Smooth muscle cell (in vitro differentiated cells): ENCODE measurements at regions not wholly inside any gene's neighbourhood (a gene's known extent, or its start where the extent isn't known, plus 50 kb on each side); places are given as distances from the start of the nearest gene placed in this dataset.
A peak's percentile ranks its signal among the peaks of the same experiment; 100 is the strongest.

Experiments
- DNase-seq: peaks from one replicate; lab custom pipeline; 2025; ENCODE audit not compliant: unreplicated experiment; lab: John Stamatoyannopoulos, UW
- H2AFZ ChIP-seq: fragments of 200-600 bp; sonication (generic); 2 replicates; pipeline ENCODE4 v1.6.0; 2016; ENCODE audit warnings: antibody characterized with exemption, low read depth, mild to moderate bottlenecking
- H3F3A ChIP-seq: fragments of 200-600 bp; sonication (generic); 2 replicates; pipeline ENCODE4 v1.6.0; 2017; ENCODE audit warnings: antibody characterized with exemption, low read depth
- H3K27ac ChIP-seq: fragments of 200-600 bp; sonication (generic); 2 replicates; pipeline ENCODE4 v1.5.1; 2016; ENCODE audit warnings: low read depth, mild to moderate bottlenecking
- H3K27me3 ChIP-seq: fragments of 200-600 bp; sonication (generic); 2 replicates; pipeline ENCODE4 v1.6.1; 2016; ENCODE audit warnings: low read depth, mild to moderate bottlenecking
- H3K36me3 ChIP-seq: fragments of 200-600 bp; sonication (generic); 2 replicates; pipeline ENCODE4 v1.5.1; 2016; ENCODE audit warnings: low read depth
- H3K4me1 ChIP-seq: fragments of 200-600 bp; sonication (generic); 2 replicates; pipeline ENCODE4 v1.5.1; 2016; ENCODE audit warnings: low read depth
- H3K4me2 ChIP-seq: fragments of 200-600 bp; sonication (generic); 2 replicates; pipeline ENCODE4 v1.6.0; 2016; ENCODE audit warnings: mild to moderate bottlenecking
- H3K4me3 ChIP-seq: fragments of 200-600 bp; sonication (generic); 2 replicates; pipeline ENCODE4 v1.5.1; 2016; ENCODE audit warnings: mild to moderate bottlenecking
- H3K79me2 ChIP-seq: fragments of 200-600 bp; sonication (generic); 2 replicates; pipeline ENCODE4 v1.6.0; 2016; ENCODE audit warnings: low read depth, mild to moderate bottlenecking
- H3K9ac ChIP-seq: fragments of 200-600 bp; sonication (generic); 2 replicates; pipeline ENCODE4 v1.6.0; 2016; ENCODE audit warnings: low read depth
- H3K9me3 ChIP-seq: fragments of 200-600 bp; sonication (generic); replicated peaks from 2 replicates; pipeline ENCODE4 v1.5.1; 2016; ENCODE audit warnings: low read depth
- H4K20me1 ChIP-seq: fragments of 200-600 bp; sonication (generic); 2 replicates; pipeline ENCODE4 v1.6.0; 2016; ENCODE audit warnings: low read depth
- WGBS: methylation state at CpG from one replicate; pipeline ENCODE4 v1.1.7; 2016; ENCODE audit warnings: low lambda C conversion rate; 5-methylcytosine and 5-hydroxymethylcytosine counted together
- TF ChIP-seq, protein P1 (sequence below): fragments of 200-600 bp; sonication (generic); IDR thresholded peaks from 2 replicates; pipeline ENCODE4 v1.5.1; 2017; ENCODE audit warnings: borderline replicate concordance, mild to moderate bottlenecking, antibody characterized with exemption; ENCODE audit not compliant: insufficient read depth, poor library complexity, severe bottlenecking

DNA sequence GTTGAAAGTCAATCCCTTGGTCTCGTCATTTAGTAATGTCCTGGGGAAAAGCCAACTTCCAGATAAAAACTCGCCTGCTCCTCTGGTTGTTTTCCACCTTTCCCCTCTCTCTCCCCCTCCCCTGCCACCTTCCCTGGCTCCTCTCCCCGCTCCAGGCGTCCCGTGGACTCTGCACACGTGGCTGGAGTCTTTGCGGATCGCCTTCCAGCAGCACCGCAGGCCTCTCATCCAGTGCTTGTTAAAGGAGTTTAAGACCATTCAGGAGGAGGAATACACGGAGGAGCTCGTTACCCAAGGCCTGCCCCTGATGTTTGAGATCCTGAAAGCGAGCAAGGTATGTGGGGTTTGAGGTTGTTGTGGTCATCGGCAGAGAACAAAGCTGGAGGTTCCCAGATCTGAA is 65.8 kb upstream of the PWP1 start:
- Histone ChIP-seq H3K4me3 (no peak overlapping the region), H3K4me1 (no peaks in the 10 kb centered on the region), H3F3A (no peaks in the 10 kb centered on the region), H3K9ac (no peak overlapping the region), H2AFZ (no peak overlapping the region), H3K36me3 (no peaks in the 10 kb centered on the region), H3K27ac (no peak overlapping the region), H3K27me3 (peaks cover 6% of the 10 kb centered on the region), H4K20me1 (no peaks in the 10 kb centered on the region), H3K4me2 (no peak overlapping the region), H3K79me2 (no peaks in the 10 kb centered on the region), H3K9me3 (no peaks in the 10 kb centered on the region)
- WGBS = 78% methylated on average over 12 of the region's 13 CpGs
- TF ChIP-seq, protein P1, sequence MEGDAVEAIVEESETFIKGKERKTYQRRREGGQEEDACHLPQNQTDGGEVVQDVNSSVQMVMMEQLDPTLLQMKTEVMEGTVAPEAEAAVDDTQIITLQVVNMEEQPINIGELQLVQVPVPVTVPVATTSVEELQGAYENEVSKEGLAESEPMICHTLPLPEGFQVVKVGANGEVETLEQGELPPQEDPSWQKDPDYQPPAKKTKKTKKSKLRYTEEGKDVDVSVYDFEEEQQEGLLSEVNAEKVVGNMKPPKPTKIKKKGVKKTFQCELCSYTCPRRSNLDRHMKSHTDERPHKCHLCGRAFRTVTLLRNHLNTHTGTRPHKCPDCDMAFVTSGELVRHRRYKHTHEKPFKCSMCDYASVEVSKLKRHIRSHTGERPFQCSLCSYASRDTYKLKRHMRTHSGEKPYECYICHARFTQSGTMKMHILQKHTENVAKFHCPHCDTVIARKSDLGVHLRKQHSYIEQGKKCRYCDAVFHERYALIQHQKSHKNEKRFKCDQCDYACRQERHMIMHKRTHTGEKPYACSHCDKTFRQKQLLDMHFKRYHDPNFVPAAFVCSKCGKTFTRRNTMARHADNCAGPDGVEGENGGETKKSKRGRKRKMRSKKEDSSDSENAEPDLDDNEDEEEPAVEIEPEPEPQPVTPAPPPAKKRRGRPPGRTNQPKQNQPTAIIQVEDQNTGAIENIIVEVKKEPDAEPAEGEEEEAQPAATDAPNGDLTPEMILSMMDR = no peak
- no peak for DNase-seq

GRCh38 chr12:107622001-107622400 is 63.6 kb upstream of the PWP1 start:
- Histone ChIP-seq H3K9me3 (no peaks in the 10 kb centered on the region), H4K20me1 (no peaks in the 10 kb centered on the region), H3K4me3 (no peak overlapping the region), H3K27ac (no peak overlapping the region), H3K4me1 (no peaks in the 10 kb centered on the region), H3K79me2 (no peaks in the 10 kb centered on the region), H3K27me3 (peaks cover 6% of the 10 kb centered on the region), H3F3A (no peaks in the 10 kb centered on the region), H2AFZ (no peak overlapping the region), H3K9ac (no peak overlapping the region), H3K4me2 (no peak overlapping the region), H3K36me3 (no peaks in the 10 kb centered on the region)
- TF ChIP-seq, protein P1 = peak; percentile 34
- 59% methylated on average over 8 of the region's 8 CpGs for WGBS
- no peak for DNase-seq

- TF ChIP-seq, protein P1 = no peak
- no peaks in the 10 kb centered on the region for H3K9me3 ChIP-seq
- WGBS = 96% methylated on average over 4 of the region's 4 CpGs
- H3K27me3 ChIP-seq = no peaks in the 10 kb centered on the region
- no peak overlapping the region for H3K4me2 ChIP-seq
- no peaks in the 10 kb centered on the region for H3K4me1 ChIP-seq
- no peak overlapping the region for H3K4me3 ChIP-seq
- H3K9ac ChIP-seq = no peak overlapping the region
- H3K79me2 ChIP-seq = no peaks in the 10 kb centered on the region
- no peak overlapping the region for H2AFZ ChIP-seq
- no peak for DNase-seq
- no peaks in the 10 kb centered on the region for H4K20me1 ChIP-seq
- no peak overlapping the region for H3K27ac ChIP-seq
- no peaks in the 10 kb centered on the region for H3K36me3 ChIP-seq
- no peaks in the 10 kb centered on the region for H3F3A ChIP-seq
Observed at GRCh38 chr12:107624493-107624892, 61.1 kb upstream of the PWP1 start.

GRCh38 chr12:107631715-107632114 is 53.9 kb upstream of the PWP1 start:
- no peaks in the 10 kb centered on the region for H3K9me3 ChIP-seq
- H4K20me1 ChIP-seq = no peaks in the 10 kb centered on the region
- no peak overlapping the region for H2AFZ ChIP-seq
- no peaks in the 10 kb centered on the region for H3K79me2 ChIP-seq
- no peak overlapping the region for H3K27ac ChIP-seq
- H3K4me1 ChIP-seq = peaks cover 7% of the 10 kb centered on the region
- no peaks in the 10 kb centered on the region for H3K27me3 ChIP-seq
- H3F3A ChIP-seq = no peaks in the 10 kb centered on the region
- H3K9ac ChIP-seq = no peak overlapping the region
- no peak overlapping the region for H3K4me3 ChIP-seq
- 78% methylated on average over 3 of the region's 3 CpGs for WGBS
- TF ChIP-seq, protein P1 = no peak
- no peak for DNase-seq
- no peak overlapping the region for H3K4me2 ChIP-seq
- no peaks in the 10 kb centered on the region for H3K36me3 ChIP-seq
